Lung microvascular endothelial cell (primary cell): ENCODE measurements at regions not wholly inside any gene's neighbourhood (a gene's known extent, or its start where the extent isn't known, plus 50 kb on each side); places are given as distances from the start of the nearest gene placed in this dataset.

Source experiments
- DNase-seq, 2 donors: peaks; one replicate each; pipeline versions ENCODE4 v3.0.0 to v3.0.0-alpha.2; 2010; ENCODE audit warnings: low read depth in 2 of 2

- no peak for DNase-seq
Measured at GRCh38 chr5:142508591-142508990, 177.3 kb downstream of the FGF1 start.

GRCh38 chr5:142507531-142508372 lies 178.1 kb downstream of the FGF1 start:
- peak in 1 of 2 donors; percentile 45 for DNase-seq

- no peak for DNase-seq
Measured at GRCh38 chr5:142506756-142507155, 179.1 kb downstream of the FGF1 start.

- DNase-seq, result no peak
Measured at GRCh38 chr5:142506046-142506445, 179.8 kb downstream of the FGF1 start.

- no peak for DNase-seq
Measured at GRCh38 chr5:142501890-142502289, 177.1 kb upstream of the SPRY4 start.

- no peak for DNase-seq
Measured at GRCh38 chr5:142500227-142500905, 175.5 kb upstream of the SPRY4 start.

- no peak for DNase-seq
Measured at GRCh38 chr5:142499591-142500226, 174.9 kb upstream of the SPRY4 start.

- DNase-seq, result no peak
Measured at GRCh38 chr5:142498298-142498697, 173.5 kb upstream of the SPRY4 start.

GRCh38 chr5:142495531-142495930 lies 170.7 kb upstream of the SPRY4 start:
- peak in 1 of 2 donors; percentile 6 for DNase-seq

- no peak for DNase-seq
Measured at GRCh38 chr5:142493875-142494518, 169.2 kb upstream of the SPRY4 start.

- DNase-seq, result peak in 1 of 2 donors; percentile 29
Measured at GRCh38 chr5:142492781-142493281, 168.0 kb upstream of the SPRY4 start.

GRCh38 chr5:142491679-142492078 lies 166.9 kb upstream of the SPRY4 start:
- no peak for DNase-seq

- DNase-seq, result no peak
Measured at GRCh38 chr5:142491270-142491669, 166.4 kb upstream of the SPRY4 start.

GRCh38 chr5:142486581-142486980 lies 161.8 kb upstream of the SPRY4 start:
- DNase-seq, result peak in 1 of 2 donors; percentile 57

- DNase-seq, result no peak
Measured at GRCh38 chr5:142486020-142486419, 161.2 kb upstream of the SPRY4 start.

GRCh38 chr5:142484821-142485387 lies 160.1 kb upstream of the SPRY4 start:
- peak in 1 of 2 donors; percentile 48 for DNase-seq

GRCh38 chr5:142482207-142482606 lies 157.4 kb upstream of the SPRY4 start:
- DNase-seq, result no peak

- DNase-seq, result no peak
Measured at GRCh38 chr5:142481410-142481809, 156.6 kb upstream of the SPRY4 start.

- no peak for DNase-seq
Measured at GRCh38 chr5:142479854-142480519, 155.2 kb upstream of the SPRY4 start.

- DNase-seq, result no peak
Measured at GRCh38 chr5:142479150-142479549, 154.3 kb upstream of the SPRY4 start.

GRCh38 chr5:142478113-142478512 lies 153.3 kb upstream of the SPRY4 start:
- DNase-seq, result no peak
